ENCODE measurements at regions not wholly inside any gene's neighbourhood (a gene's known extent, or its start where the extent isn't known, plus 50 kb on each side); places are given as distances from the start of the nearest gene placed in this dataset.

- TF ChIP-seq CTCF (IDR thresholded peaks at IDR 0.05; ENCODE audit: partially characterized antibody, unreplicated experiment): no peak
- Mint-ChIP-seq H3K27ac (ENCODE audit: unreplicated experiment) (no peak overlapping the region), H3K4me3 (ENCODE audit: unreplicated experiment) (no peak overlapping the region)
These were observed 105.8 kb downstream of the SLC35B3 start for GRCh38 chr6:8329562-8329961.

GRCh38 chr6:8325743-8326142 lies 109.6 kb downstream of the SLC35B3 start:
- H3K27ac Mint-ChIP-seq (ENCODE audit: unreplicated experiment): peak overlapping the region; percentile 65
- peaks cover 13% of the 10 kb centered on the region for H3K4me1 Mint-ChIP-seq (ENCODE audit: low read depth, unreplicated experiment)
- no peak for TF ChIP-seq CTCF (IDR thresholded peaks at IDR 0.05; ENCODE audit: partially characterized antibody, unreplicated experiment)
- no peak for DNase-seq
- no peaks in the 10 kb centered on the region for H3K36me3 Mint-ChIP-seq (ENCODE audit: unreplicated experiment)
- no peaks in the 10 kb centered on the region for H3K9me3 Mint-ChIP-seq (ENCODE audit: unreplicated experiment)
- H3K27me3 Mint-ChIP-seq (ENCODE audit: unreplicated experiment): no peaks in the 10 kb centered on the region
- H3K4me3 Mint-ChIP-seq (ENCODE audit: unreplicated experiment): no peak overlapping the region

More at GRCh38 chr6:8329562-8329961, 105.8 kb downstream of the SLC35B3 start:
- DNase-seq: no peak
- H3K9me3 Mint-ChIP-seq (ENCODE audit: unreplicated experiment): no peaks in the 10 kb centered on the region
- H3K4me1 Mint-ChIP-seq (ENCODE audit: low read depth, unreplicated experiment): peaks cover 13% of the 10 kb centered on the region
- H3K27me3 Mint-ChIP-seq (ENCODE audit: unreplicated experiment): no peaks in the 10 kb centered on the region
- no peaks in the 10 kb centered on the region for H3K36me3 Mint-ChIP-seq (ENCODE audit: unreplicated experiment)

GRCh38 chr6:8322659-8323058 lies 112.7 kb downstream of the SLC35B3 start:
- no peak for DNase-seq
- no peak overlapping the region for H3K27ac Mint-ChIP-seq (ENCODE audit: unreplicated experiment)
- H3K9me3 Mint-ChIP-seq (ENCODE audit: unreplicated experiment): no peaks in the 10 kb centered on the region
- H3K36me3 Mint-ChIP-seq (ENCODE audit: unreplicated experiment): no peaks in the 10 kb centered on the region
- no peak for TF ChIP-seq CTCF (IDR thresholded peaks at IDR 0.05; ENCODE audit: partially characterized antibody, unreplicated experiment)
- no peak overlapping the region for H3K4me3 Mint-ChIP-seq (ENCODE audit: unreplicated experiment)
- H3K4me1 Mint-ChIP-seq (ENCODE audit: low read depth, unreplicated experiment): peaks cover 5% of the 10 kb centered on the region
- H3K27me3 Mint-ChIP-seq (ENCODE audit: unreplicated experiment): no peaks in the 10 kb centered on the region

GRCh38 chr6:8321671-8322404 lies 113.5 kb downstream of the SLC35B3 start:
- Mint-ChIP-seq H3K9me3 (ENCODE audit: unreplicated experiment) (no peaks in the 10 kb centered on the region), H3K27ac (ENCODE audit: unreplicated experiment) (no peak overlapping the region), H3K27me3 (ENCODE audit: unreplicated experiment) (no peaks in the 10 kb centered on the region), H3K4me3 (ENCODE audit: unreplicated experiment) (no peak overlapping the region), H3K4me1 (ENCODE audit: low read depth, unreplicated experiment) (peaks cover 5% of the 10 kb centered on the region), H3K36me3 (ENCODE audit: unreplicated experiment) (no peaks in the 10 kb centered on the region)
- no peak for TF ChIP-seq CTCF (IDR thresholded peaks at IDR 0.05; ENCODE audit: partially characterized antibody, unreplicated experiment)
- no peak for DNase-seq

GRCh38 chr6:8315154-8315553 lies 120.2 kb downstream of the SLC35B3 start:
- H3K27ac Mint-ChIP-seq (ENCODE audit: unreplicated experiment): no peak overlapping the region
- no peak for TF ChIP-seq CTCF (IDR thresholded peaks at IDR 0.05; ENCODE audit: partially characterized antibody, unreplicated experiment)
- peaks cover 12% of the 10 kb centered on the region for H3K36me3 Mint-ChIP-seq (ENCODE audit: unreplicated experiment)
- no peaks in the 10 kb centered on the region for H3K27me3 Mint-ChIP-seq (ENCODE audit: unreplicated experiment)
- no peaks in the 10 kb centered on the region for H3K4me1 Mint-ChIP-seq (ENCODE audit: low read depth, unreplicated experiment)
- H3K4me3 Mint-ChIP-seq (ENCODE audit: unreplicated experiment): no peak overlapping the region
- no peak for DNase-seq
- peaks cover 3% of the 10 kb centered on the region for H3K9me3 Mint-ChIP-seq (ENCODE audit: unreplicated experiment)

All from glutamatergic neuron (in vitro differentiated cells).